ENCODE measurements at regions not wholly inside any gene's neighbourhood (a gene's known extent, or its start where the extent isn't known, plus 50 kb on each side); places are given as distances from the start of the nearest gene placed in this dataset.

DNA sequence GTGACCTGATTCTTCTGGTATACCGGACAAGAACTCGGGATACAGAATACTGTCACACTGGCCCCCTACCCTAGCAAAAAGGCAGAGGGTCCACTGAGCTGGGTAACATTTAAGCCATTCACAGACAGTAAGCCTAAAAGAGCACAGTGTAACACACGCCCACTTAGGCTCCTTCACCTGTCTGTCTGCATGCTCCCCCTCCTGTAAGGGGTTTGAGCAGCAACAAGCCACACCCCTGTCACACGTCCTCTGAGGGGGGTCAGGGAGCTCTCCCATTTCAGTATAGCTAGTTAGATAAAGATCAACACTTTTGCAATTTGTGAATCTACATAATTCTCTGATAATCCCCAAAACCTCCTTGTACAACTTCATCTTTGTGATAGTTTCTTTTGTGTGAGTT is 586.3 kb upstream of the LMCD1 start:
- H2AFZ ChIP-seq (ENCODE audit: low read depth), result no peak overlapping the region
- no peaks in the 10 kb centered on the region for H3K27me3 ChIP-seq (ENCODE audit: insufficient read depth, low read depth)
- no peak overlapping the region for H3K27ac ChIP-seq
- no peaks in the 10 kb centered on the region for H3K79me2 ChIP-seq (ENCODE audit: insufficient read depth, low read depth)
- H3K36me3 ChIP-seq (ENCODE audit: insufficient read depth), result no peaks in the 10 kb centered on the region
- H3K9ac ChIP-seq, result no peak overlapping the region
- no peak overlapping the region for H3K4me2 ChIP-seq
- H3K4me3 ChIP-seq (IDR thresholded peaks at IDR 0.05; ENCODE audit: insufficient read depth, low read depth, low read length), result no peak overlapping the region
- H3K4me1 ChIP-seq (ENCODE audit: low read depth, poor library complexity, severe bottlenecking), result no peaks in the 10 kb centered on the region
- no peaks in the 10 kb centered on the region for H4K20me1 ChIP-seq (ENCODE audit: insufficient read depth)
- TF ChIP-seq, protein P1, sequence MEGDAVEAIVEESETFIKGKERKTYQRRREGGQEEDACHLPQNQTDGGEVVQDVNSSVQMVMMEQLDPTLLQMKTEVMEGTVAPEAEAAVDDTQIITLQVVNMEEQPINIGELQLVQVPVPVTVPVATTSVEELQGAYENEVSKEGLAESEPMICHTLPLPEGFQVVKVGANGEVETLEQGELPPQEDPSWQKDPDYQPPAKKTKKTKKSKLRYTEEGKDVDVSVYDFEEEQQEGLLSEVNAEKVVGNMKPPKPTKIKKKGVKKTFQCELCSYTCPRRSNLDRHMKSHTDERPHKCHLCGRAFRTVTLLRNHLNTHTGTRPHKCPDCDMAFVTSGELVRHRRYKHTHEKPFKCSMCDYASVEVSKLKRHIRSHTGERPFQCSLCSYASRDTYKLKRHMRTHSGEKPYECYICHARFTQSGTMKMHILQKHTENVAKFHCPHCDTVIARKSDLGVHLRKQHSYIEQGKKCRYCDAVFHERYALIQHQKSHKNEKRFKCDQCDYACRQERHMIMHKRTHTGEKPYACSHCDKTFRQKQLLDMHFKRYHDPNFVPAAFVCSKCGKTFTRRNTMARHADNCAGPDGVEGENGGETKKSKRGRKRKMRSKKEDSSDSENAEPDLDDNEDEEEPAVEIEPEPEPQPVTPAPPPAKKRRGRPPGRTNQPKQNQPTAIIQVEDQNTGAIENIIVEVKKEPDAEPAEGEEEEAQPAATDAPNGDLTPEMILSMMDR (conservative IDR thresholded peaks at IDR 0.05; ENCODE audit: low read depth, low read length), result no peak

DNA sequence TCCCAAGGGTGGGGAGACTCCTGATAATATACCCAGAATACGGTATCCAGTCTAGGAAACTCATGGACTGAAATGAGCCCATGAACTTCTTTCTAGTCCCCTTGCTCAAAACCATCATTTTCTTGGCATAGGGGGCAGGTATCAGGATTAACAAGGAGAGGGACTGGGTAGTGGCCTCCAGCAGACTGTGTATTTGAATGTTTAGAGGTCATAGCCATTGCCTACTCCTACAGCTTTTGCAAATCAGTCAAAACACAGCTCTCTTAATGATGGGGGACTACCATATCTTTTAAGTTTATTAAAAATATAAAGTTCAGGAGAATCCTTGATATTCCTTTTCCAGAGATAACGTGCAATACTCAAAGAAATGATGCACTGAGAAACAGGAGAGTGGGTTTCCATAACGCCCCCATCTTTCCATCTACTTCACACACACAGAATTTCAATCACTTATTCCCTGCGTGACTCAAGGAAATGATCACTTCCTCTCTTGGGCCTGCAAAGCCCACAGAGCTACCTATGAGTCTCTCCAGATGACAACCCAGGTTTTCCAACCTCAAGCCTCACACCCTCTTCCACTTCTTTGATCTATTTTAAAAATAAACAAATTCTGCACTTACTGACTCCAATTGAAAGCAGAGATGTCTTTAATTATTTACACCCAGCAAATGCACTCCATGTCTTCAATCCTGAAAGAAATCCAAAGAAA is 584.0 kb upstream of the LMCD1 start:
- H3K27me3 ChIP-seq (ENCODE audit: insufficient read depth, low read depth), result no peaks in the 10 kb centered on the region
- H3K4me2 ChIP-seq, result no peak overlapping the region
- TF ChIP-seq, protein P1 (conservative IDR thresholded peaks at IDR 0.05; ENCODE audit: low read depth, low read length), result no peak
- H3K36me3 ChIP-seq (ENCODE audit: insufficient read depth), result no peaks in the 10 kb centered on the region
- H3K9ac ChIP-seq, result no peak overlapping the region
- no peaks in the 10 kb centered on the region for H4K20me1 ChIP-seq (ENCODE audit: insufficient read depth)
- H3K4me1 ChIP-seq (ENCODE audit: low read depth, poor library complexity, severe bottlenecking), result no peaks in the 10 kb centered on the region
- no peaks in the 10 kb centered on the region for H3K79me2 ChIP-seq (ENCODE audit: insufficient read depth, low read depth)
- H2AFZ ChIP-seq (ENCODE audit: low read depth), result no peak overlapping the region
- no peak overlapping the region for H3K27ac ChIP-seq
- no peak overlapping the region for H3K4me3 ChIP-seq (IDR thresholded peaks at IDR 0.05; ENCODE audit: insufficient read depth, low read depth, low read length)

DNA sequence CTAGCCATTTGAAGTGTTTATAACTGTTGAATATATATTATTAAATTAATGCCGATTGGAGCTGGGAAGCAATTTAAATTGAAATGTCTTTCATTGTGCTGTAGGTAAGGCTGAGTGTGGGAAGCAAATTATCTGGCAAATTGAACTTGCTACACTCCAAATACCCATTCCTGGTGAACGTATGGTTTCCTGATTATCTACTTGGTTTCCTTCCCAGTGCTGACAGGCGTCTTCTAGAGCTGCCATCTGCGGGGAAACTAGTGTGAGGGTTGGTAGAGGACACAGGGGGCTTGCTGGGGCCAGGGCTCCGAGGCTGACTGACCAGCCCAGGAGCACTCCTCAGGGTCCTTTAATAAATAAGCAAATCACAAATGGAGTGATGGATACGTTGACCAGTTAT is 581.4 kb upstream of the LMCD1 start:
- Histone ChIP-seq H3K27ac (no peak overlapping the region), H3K36me3 (ENCODE audit: insufficient read depth) (no peaks in the 10 kb centered on the region)
- TF ChIP-seq, protein P1 (conservative IDR thresholded peaks at IDR 0.05; ENCODE audit: low read depth, low read length), result no peak

DNA sequence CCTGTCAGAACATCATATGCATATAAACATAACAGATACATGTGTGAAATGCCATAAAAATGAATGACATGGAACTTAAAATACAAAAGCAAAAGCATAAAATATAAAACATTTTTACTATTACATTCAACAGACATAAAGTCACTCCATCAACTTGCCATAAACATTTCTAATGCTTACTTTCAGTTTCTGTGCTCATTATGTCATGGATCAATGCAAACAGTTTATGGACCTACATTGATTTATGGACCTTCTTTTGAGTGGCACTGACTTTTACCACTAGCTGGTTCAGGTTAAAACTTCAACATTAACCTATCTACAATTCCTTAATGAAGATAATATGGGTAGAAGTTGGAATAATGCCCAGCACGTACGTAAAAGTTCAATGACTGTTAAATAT is 577.4 kb upstream of the LMCD1 start:
- TF ChIP-seq, protein P1 (conservative IDR thresholded peaks at IDR 0.05; ENCODE audit: low read depth, low read length), result no peak
- Histone ChIP-seq H3K9ac (no peak overlapping the region), H4K20me1 (ENCODE audit: insufficient read depth) (no peaks in the 10 kb centered on the region), H3K4me1 (ENCODE audit: low read depth, poor library complexity, severe bottlenecking) (no peaks in the 10 kb centered on the region), H2AFZ (ENCODE audit: low read depth) (no peak overlapping the region), H3K36me3 (ENCODE audit: insufficient read depth) (no peaks in the 10 kb centered on the region), H3K4me3 (IDR thresholded peaks at IDR 0.05; ENCODE audit: insufficient read depth, low read depth, low read length) (no peak overlapping the region), H3K27ac (no peak overlapping the region), H3K79me2 (ENCODE audit: insufficient read depth, low read depth) (no peaks in the 10 kb centered on the region), H3K4me2 (no peak overlapping the region), H3K27me3 (ENCODE audit: insufficient read depth, low read depth) (no peaks in the 10 kb centered on the region)

More for the DNA sequence above, 581.4 kb upstream of the LMCD1 start:
- Histone ChIP-seq H3K27me3 (ENCODE audit: insufficient read depth, low read depth) (no peaks in the 10 kb centered on the region), H3K4me2 (no peak overlapping the region), H3K9ac (no peak overlapping the region), H3K79me2 (ENCODE audit: insufficient read depth, low read depth) (no peaks in the 10 kb centered on the region), H2AFZ (ENCODE audit: low read depth) (no peak overlapping the region), H4K20me1 (ENCODE audit: insufficient read depth) (no peaks in the 10 kb centered on the region), H3K4me3 (IDR thresholded peaks at IDR 0.05; ENCODE audit: insufficient read depth, low read depth, low read length) (no peak overlapping the region), H3K4me1 (ENCODE audit: low read depth, poor library complexity, severe bottlenecking) (no peaks in the 10 kb centered on the region)

Data from KMS-11 (cell line).